ENCODE measurements at regions not wholly inside any gene's neighbourhood (a gene's known extent, or its start where the extent isn't known, plus 50 kb on each side); places are given as distances from the start of the nearest gene placed in this dataset.

DNA sequence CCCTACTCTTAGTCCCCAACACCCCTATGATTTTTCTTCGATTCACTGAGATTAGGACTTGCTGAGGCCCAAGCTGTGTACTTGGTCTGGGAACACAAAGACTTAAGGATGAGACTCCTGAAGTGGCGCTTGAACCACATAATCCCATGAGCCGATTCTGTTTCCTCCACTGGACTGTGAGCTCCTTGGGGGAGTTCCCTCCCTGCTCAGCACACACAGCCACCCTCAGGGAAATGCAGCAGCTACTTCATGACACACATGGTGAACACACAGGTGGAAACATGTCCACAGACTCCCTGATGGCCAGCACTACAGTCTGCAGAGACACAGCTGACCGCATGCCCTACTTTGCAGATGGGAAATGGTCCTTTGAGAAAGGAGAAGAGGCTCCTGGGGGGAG is 101.1 kb downstream of the C5orf15 start:
- Mint-ChIP-seq H3K36me3 (ENCODE audit: insufficient read depth in 1 of 3, low read depth in 3 of 3) (no peaks in the 10 kb centered on the region), H3K9me3 (no peaks in the 10 kb centered on the region; a peak in 1 of 5 replicates), H3K4me3 (no peak overlapping the region), H3K27me3 (ENCODE audit: low read depth) (peaks cover 11% of the 10 kb centered on the region), H3K27ac (no peak overlapping the region; a peak in 1 of 7 replicates), H3K4me1 (peaks cover 3 to 4% of the 10 kb centered on the region in 2 experiments; a peak in 2 of 4 replicates)
- Histone ChIP-seq H3K23ac (ENCODE audit: insufficient read length, low read depth, low read length) (no peak overlapping the region), H2BK120ac (ENCODE audit: low read depth, low read length, poor library complexity, severe bottlenecking) (no peak overlapping the region), H3K27me3 (ENCODE audit: insufficient read depth, low read length) (no peaks in the 10 kb centered on the region), H3K79me2 (ENCODE audit: insufficient read depth, low read length) (no peaks in the 10 kb centered on the region), H3T11ph (ENCODE audit: low read length) (no peak overlapping the region), H2BK12ac (ENCODE audit: insufficient read length, low read depth, low read length) (no peak overlapping the region), H3K9me3 (ENCODE audit: control insufficient read depth, low read depth, low read length) (no peaks in the 10 kb centered on the region), H4K20me1 (ENCODE audit: control insufficient read depth, insufficient read depth, insufficient read length) (no peaks in the 10 kb centered on the region), H3K79me1 (ENCODE audit: insufficient read depth, low read depth, low read length, poor library complexity, severe bottlenecking) (no peaks in the 10 kb centered on the region), H3K27ac (ENCODE audit: insufficient read length, low read depth, low read length) (no peak overlapping the region), H2AK5ac (ENCODE audit: insufficient read length, low read length) (no peak overlapping the region), H3K4ac (ENCODE audit: low read depth, low read length) (no peak overlapping the region), H3K23me2 (ENCODE audit: insufficient read length, low read depth, low read length, poor library complexity, severe bottlenecking) (no peaks in the 10 kb centered on the region), H4K91ac (ENCODE audit: insufficient read length, low read depth, low read length) (no peak overlapping the region), H2BK20ac (ENCODE audit: low read depth, low read length, poor library complexity, severe bottlenecking) (no peak overlapping the region), H4K8ac (replicated peaks; ENCODE audit: insufficient read length, low read depth, low read length) (no peak overlapping the region), H4K5ac (ENCODE audit: insufficient read length, low read depth, low read length) (no peak overlapping the region), H2AFZ (ENCODE audit: low read length) (no peak overlapping the region), H3K56ac (ENCODE audit: insufficient read length, low read depth, low read length) (no peak overlapping the region), H3K18ac (ENCODE audit: insufficient read length, low read depth, low read length) (no peak overlapping the region), H3K4me2 (ENCODE audit: insufficient read depth, insufficient read length, low read length) (no peak overlapping the region), H2BK15ac (ENCODE audit: low read depth, low read length) (no peak overlapping the region), H3K9ac (ENCODE audit: extremely low read depth, insufficient read length, low read length) (no peak overlapping the region), H3K4me1 (ENCODE audit: insufficient read depth, low read length) (no peaks in the 10 kb centered on the region), H3K14ac (ENCODE audit: insufficient read depth, low read length) (no peak overlapping the region), H2BK5ac (ENCODE audit: insufficient read length, low read length) (no peak overlapping the region)
- no peak for DNase-seq
- no CpG with 5 or more reads among the region's 4 CpGs for WGBS (ENCODE audit: extremely low coverage, insufficient read length, low lambda C conversion rate)
- TF ChIP-seq, protein P1, sequence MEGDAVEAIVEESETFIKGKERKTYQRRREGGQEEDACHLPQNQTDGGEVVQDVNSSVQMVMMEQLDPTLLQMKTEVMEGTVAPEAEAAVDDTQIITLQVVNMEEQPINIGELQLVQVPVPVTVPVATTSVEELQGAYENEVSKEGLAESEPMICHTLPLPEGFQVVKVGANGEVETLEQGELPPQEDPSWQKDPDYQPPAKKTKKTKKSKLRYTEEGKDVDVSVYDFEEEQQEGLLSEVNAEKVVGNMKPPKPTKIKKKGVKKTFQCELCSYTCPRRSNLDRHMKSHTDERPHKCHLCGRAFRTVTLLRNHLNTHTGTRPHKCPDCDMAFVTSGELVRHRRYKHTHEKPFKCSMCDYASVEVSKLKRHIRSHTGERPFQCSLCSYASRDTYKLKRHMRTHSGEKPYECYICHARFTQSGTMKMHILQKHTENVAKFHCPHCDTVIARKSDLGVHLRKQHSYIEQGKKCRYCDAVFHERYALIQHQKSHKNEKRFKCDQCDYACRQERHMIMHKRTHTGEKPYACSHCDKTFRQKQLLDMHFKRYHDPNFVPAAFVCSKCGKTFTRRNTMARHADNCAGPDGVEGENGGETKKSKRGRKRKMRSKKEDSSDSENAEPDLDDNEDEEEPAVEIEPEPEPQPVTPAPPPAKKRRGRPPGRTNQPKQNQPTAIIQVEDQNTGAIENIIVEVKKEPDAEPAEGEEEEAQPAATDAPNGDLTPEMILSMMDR (conservative IDR thresholded peaks at IDR 0.05), result no peak
